ENCODE measurements at regions not wholly inside any gene's neighbourhood (a gene's known extent, or its start where the extent isn't known, plus 50 kb on each side); places are given as distances from the start of the nearest gene placed in this dataset.

DNA sequence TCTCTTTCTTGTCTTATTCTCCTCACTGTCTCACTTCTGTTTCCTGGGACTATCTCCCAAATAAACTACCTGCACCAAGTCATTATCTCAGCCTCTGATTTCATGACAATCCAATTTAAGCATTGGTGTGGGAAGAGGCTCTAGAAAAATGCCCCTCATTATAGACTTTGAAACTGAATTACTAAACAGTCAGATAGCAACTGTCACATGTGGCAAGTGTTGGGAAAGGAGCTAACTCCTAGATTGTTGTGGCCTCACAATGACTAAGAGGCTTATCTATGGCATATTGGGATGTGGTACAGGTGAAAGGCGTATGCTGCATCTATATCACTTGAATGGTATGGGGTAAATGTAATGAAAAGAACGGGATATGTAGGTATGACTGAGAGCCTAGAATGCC, 103.5 kb upstream of the CCDC54 start:
- H3K36me3 Mint-ChIP-seq: no peaks in the 10 kb centered on the region
- Histone ChIP-seq H3K36me3 (ENCODE audit: control insufficient read depth in 2 of 2, extremely low read depth in 1 of 2, insufficient read depth in 1 of 2, low read length in 1 of 2) (no peaks in the 10 kb centered on the region), H3K4me1 (ENCODE audit: control insufficient read depth in 1 of 2, extremely low read depth in 1 of 2, insufficient read depth in 2 of 2, low read length in 2 of 2) (no peaks in the 10 kb centered on the region), H3K27me3 (replicated peaks in 1 of 2; ENCODE audit: control insufficient read depth in 2 of 2, extremely low read depth in 1 of 2, insufficient read depth in 2 of 2, low read length in 1 of 2) (no peaks in the 10 kb centered on the region), H3K27ac (ENCODE audit: low read length) (no peak overlapping the region), H3K9me3 (no peaks in the 10 kb centered on the region), H3K4me3 (ENCODE audit: control insufficient read depth in 1 of 2, extremely low read depth in 1 of 2, low read length in 1 of 2) (no peak overlapping the region)
- no peak for DNase-seq
- H3K9me3 Mint-ChIP-seq: no peaks in the 10 kb centered on the region
- CTCF ChIA-PET: interaction anchor here in 1 of 2 donors (1.0 to 3.0 kb wide), 3 partner anchors 11 to 1279 kb away, joined by 3 to 9 read pairs (median 4); no protein-coding TSS in a partner anchor
- no peak for ATAC-seq (replicated peaks in 1 of 4)
- no CpG with 5 or more reads among the region's 2 CpGs for WGBS (ENCODE audit: insufficient coverage)
- peaks cover 21 to 22% of the 10 kb centered on the region in 2 donors for H3K27me3 Mint-ChIP-seq
- no peak overlapping the region for H3K27ac Mint-ChIP-seq
- POLR2A ChIA-PET: no interaction called here
- H3K4me1 Mint-ChIP-seq: peaks cover 0 to 2% (median 0%) of the 10 kb centered on the region in 3 donors
- no peak overlapping the region for H3K4me3 Mint-ChIP-seq

DNA sequence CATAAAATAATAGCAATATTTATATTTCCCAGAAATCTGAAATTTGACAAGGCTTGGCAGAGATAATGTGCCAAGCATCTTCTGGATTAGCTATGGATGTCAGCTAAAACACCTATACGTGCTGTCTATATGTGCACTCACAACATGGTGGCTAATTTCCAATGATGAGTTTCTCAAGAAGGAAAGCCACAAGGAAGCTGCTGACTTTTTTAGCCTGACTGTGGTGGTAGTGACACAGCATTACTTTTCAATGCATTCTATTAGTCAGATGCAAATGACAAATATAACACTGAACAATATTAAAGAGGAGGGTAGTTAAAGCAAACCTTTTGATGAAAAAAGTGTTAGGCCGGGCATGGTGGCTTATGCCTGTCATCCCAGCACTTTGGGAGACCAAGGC, 101.7 kb upstream of the CCDC54 start:
- Mint-ChIP-seq H3K27me3 (peaks cover 21 to 22% of the 10 kb centered on the region in 2 donors), H3K9me3 (no peaks in the 10 kb centered on the region), H3K4me1 (peaks cover 0 to 2% (median 0%) of the 10 kb centered on the region in 3 donors), H3K4me3 (no peak overlapping the region), H3K36me3 (no peaks in the 10 kb centered on the region), H3K27ac (no peak overlapping the region)
- H3K4me1 ChIP-seq (ENCODE audit: control insufficient read depth in 1 of 2, extremely low read depth in 1 of 2, insufficient read depth in 2 of 2, low read length in 2 of 2): no peaks in the 10 kb centered on the region
- no peaks in the 10 kb centered on the region for H3K9me3 ChIP-seq
- DNase-seq (no peak), ATAC-seq (replicated peaks in 1 of 4) (no peak)
- H3K27ac ChIP-seq (ENCODE audit: low read length): no peak overlapping the region
- peaks cover 0 to 3% of the 10 kb centered on the region in 2 experiments for H3K27me3 ChIP-seq (replicated peaks in 1 of 2; ENCODE audit: control insufficient read depth in 2 of 2, extremely low read depth in 1 of 2, insufficient read depth in 2 of 2, low read length in 1 of 2)
- WGBS (ENCODE audit: insufficient coverage): 71% methylated on average over 1 of the region's 2 CpGs
- no peaks in the 10 kb centered on the region for H3K36me3 ChIP-seq (ENCODE audit: control insufficient read depth in 2 of 2, extremely low read depth in 1 of 2, insufficient read depth in 1 of 2, low read length in 1 of 2)
- no peak overlapping the region for H3K4me3 ChIP-seq (ENCODE audit: control insufficient read depth in 1 of 2, extremely low read depth in 1 of 2, low read length in 1 of 2)
- ChIA-PET CTCF (interaction anchor here (0.6 to 3.0 kb wide), 6 partner anchors 9 to 1938 kb away, joined by 3 to 9 read pairs (median 4); no protein-coding TSS in a partner anchor), POLR2A (no interaction called here)

DNA sequence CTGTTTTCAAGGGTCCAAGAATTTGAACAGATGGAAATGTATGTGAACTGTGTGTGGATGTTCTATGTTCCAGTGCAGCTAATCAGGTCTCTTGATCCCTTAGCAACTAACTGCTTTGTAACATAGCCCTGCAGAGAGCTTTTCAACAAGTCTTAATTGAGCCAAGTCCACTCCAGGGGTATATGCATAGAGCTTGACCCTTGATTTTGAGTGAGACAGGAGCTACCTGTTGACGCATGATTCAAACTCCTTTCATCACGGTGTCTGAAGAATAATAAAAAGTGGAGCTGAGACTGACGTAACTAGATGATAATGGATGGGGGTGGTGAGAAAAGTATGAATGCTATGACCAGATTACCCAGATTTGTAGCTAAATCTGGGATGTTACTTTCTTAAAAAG, 93.3 kb upstream of the CCDC54 start:
- H3K36me3 ChIP-seq (ENCODE audit: control insufficient read depth in 2 of 2, extremely low read depth in 1 of 2, insufficient read depth in 1 of 2, low read length in 1 of 2): no peaks in the 10 kb centered on the region
- Mint-ChIP-seq H3K4me1 (peaks cover 0 to 5% (median 0%) of the 10 kb centered on the region in 3 donors), H3K36me3 (no peaks in the 10 kb centered on the region), H3K9me3 (no peaks in the 10 kb centered on the region), H3K4me3 (no peak overlapping the region), H3K27ac (no peak overlapping the region), H3K27me3 (peaks cover 10 to 23% of the 10 kb centered on the region in 2 donors)
- H3K4me3 ChIP-seq (ENCODE audit: control insufficient read depth in 1 of 2, extremely low read depth in 1 of 2, low read length in 1 of 2): no peak overlapping the region
- H3K27me3 ChIP-seq (replicated peaks in 1 of 2; ENCODE audit: control insufficient read depth in 2 of 2, extremely low read depth in 1 of 2, insufficient read depth in 2 of 2, low read length in 1 of 2): peaks cover 0 to 3% of the 10 kb centered on the region in 2 experiments
- ATAC-seq (replicated peaks in 1 of 4) (no peak), DNase-seq (no peak)
- 75% methylated on average over 1 of the region's 3 CpGs for WGBS (ENCODE audit: insufficient coverage)
- no peak overlapping the region for H3K27ac ChIP-seq (ENCODE audit: low read length)
- H3K9me3 ChIP-seq: no peaks in the 10 kb centered on the region
- ChIA-PET POLR2A (no interaction called here), CTCF (interaction anchor here in 1 of 2 donors (1.2 to 1.9 kb wide), 2 partner anchors 9 to 12 kb away, joined by 7 to 9 read pairs; no protein-coding TSS in a partner anchor)
- no peaks in the 10 kb centered on the region for H3K4me1 ChIP-seq (ENCODE audit: control insufficient read depth in 1 of 2, extremely low read depth in 1 of 2, insufficient read depth in 2 of 2, low read length in 2 of 2)

DNA sequence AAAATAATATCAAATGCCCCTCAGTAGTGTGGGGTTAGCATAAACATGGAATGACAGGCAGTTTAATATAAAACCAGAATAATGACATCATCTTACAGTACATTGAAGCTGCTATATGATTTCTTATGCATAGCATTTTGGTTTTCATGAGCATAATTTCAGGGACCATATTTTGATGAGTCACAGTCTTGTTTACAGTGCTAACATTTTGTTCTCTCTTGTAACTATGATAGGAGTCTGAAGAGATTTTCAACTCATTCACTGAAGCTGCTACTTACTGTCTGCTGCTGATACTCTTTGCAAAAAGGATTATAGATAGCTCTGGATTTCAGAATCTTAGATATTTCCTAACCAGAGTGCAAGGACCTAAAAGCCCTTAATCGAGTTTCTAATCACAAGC, 92.6 kb upstream of the CCDC54 start:
- Histone ChIP-seq H3K4me1 (ENCODE audit: control insufficient read depth in 1 of 2, extremely low read depth in 1 of 2, insufficient read depth in 2 of 2, low read length in 2 of 2) (no peaks in the 10 kb centered on the region), H3K9me3 (no peaks in the 10 kb centered on the region), H3K27ac (ENCODE audit: low read length) (no peak overlapping the region), H3K36me3 (ENCODE audit: control insufficient read depth in 2 of 2, extremely low read depth in 1 of 2, insufficient read depth in 1 of 2, low read length in 1 of 2) (no peaks in the 10 kb centered on the region), H3K4me3 (ENCODE audit: control insufficient read depth in 1 of 2, extremely low read depth in 1 of 2, low read length in 1 of 2) (no peak overlapping the region), H3K27me3 (replicated peaks in 1 of 2; ENCODE audit: control insufficient read depth in 2 of 2, extremely low read depth in 1 of 2, insufficient read depth in 2 of 2, low read length in 1 of 2) (peaks cover 0 to 3% of the 10 kb centered on the region in 2 experiments)
- DNase-seq: no peak
- Mint-ChIP-seq H3K27ac (no peak overlapping the region), H3K4me1 (peaks cover 0 to 5% (median 0%) of the 10 kb centered on the region in 3 donors), H3K4me3 (no peak overlapping the region), H3K27me3 (peaks cover 10 to 23% of the 10 kb centered on the region in 2 donors), H3K9me3 (no peaks in the 10 kb centered on the region), H3K36me3 (no peaks in the 10 kb centered on the region)
- no CpG with 5 or more reads among the region's 1 CpG for WGBS (ENCODE audit: insufficient coverage)
- no peak for ATAC-seq (replicated peaks in 1 of 4)
- ChIA-PET CTCF (interaction anchor here (0.6 to 1.9 kb wide), 4 partner anchors 10 to 406 kb away, joined by 3 to 9 read pairs (median 6); no protein-coding TSS in a partner anchor), POLR2A (no interaction called here)

DNA sequence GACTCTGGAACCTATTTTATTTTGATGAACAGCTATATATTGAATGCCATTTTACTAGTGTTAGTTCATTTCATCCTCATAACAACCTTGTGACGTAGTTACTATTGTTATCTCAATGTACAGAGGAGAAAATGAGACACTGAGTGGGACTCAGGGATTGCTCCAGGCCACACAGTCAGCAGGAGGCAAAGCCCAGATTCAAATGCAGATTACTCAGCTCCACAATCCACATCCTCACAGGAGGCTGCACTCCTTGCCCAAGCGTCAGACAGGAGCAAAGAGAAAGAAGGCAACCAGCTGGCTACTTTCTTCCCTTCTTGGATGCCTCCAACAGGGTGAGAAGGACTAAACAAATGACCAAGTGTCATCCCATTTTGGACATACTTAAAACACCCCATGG, 92.0 kb upstream of the CCDC54 start:
- Mint-ChIP-seq H3K27ac (no peak overlapping the region), H3K9me3 (no peaks in the 10 kb centered on the region), H3K4me3 (no peak overlapping the region), H3K4me1 (peaks cover 0 to 5% (median 0%) of the 10 kb centered on the region in 3 donors), H3K36me3 (no peaks in the 10 kb centered on the region), H3K27me3 (peaks cover 10 to 23% of the 10 kb centered on the region in 2 donors)
- Histone ChIP-seq H3K4me3 (ENCODE audit: control insufficient read depth in 1 of 2, extremely low read depth in 1 of 2, low read length in 1 of 2) (no peak overlapping the region), H3K4me1 (ENCODE audit: control insufficient read depth in 1 of 2, extremely low read depth in 1 of 2, insufficient read depth in 2 of 2, low read length in 2 of 2) (no peaks in the 10 kb centered on the region), H3K27me3 (replicated peaks in 1 of 2; ENCODE audit: control insufficient read depth in 2 of 2, extremely low read depth in 1 of 2, insufficient read depth in 2 of 2, low read length in 1 of 2) (peaks cover 0 to 1% of the 10 kb centered on the region in 2 experiments), H3K27ac (ENCODE audit: low read length) (no peak overlapping the region), H3K9me3 (no peaks in the 10 kb centered on the region), H3K36me3 (ENCODE audit: control insufficient read depth in 2 of 2, extremely low read depth in 1 of 2, insufficient read depth in 1 of 2, low read length in 1 of 2) (no peaks in the 10 kb centered on the region)
- ATAC-seq (replicated peaks in 1 of 4): no peak
- CTCF ChIA-PET: interaction anchor here (0.6 to 1.9 kb wide), 3 partner anchors 10 to 405 kb away, joined by 3 to 9 read pairs (median 4); no protein-coding TSS in a partner anchor
- POLR2A ChIA-PET: no interaction called here
- no peak for DNase-seq
- WGBS (ENCODE audit: insufficient coverage): 86% methylated on average over 1 of the region's 2 CpGs

DNA sequence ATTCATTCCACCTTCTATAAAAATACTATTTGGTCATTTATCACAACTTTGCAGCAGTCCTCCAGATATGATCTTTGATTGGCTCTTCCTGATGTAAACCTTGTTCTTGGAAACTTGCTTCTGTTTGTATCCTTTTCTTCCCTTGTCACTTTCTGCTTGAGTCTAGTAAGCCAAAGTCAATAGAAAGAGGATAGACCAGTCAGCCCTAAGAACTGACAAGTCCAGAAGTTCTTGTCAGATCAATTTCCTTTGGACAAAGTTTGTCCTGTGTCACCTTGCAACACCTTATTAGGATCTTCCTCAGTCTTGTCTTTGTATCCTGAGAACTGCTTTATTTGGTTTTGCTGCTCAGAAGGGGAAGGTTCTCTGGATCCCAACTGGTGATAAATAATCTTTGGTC, 87.9 kb upstream of the CCDC54 start:
- no peak overlapping the region for H3K27ac ChIP-seq (ENCODE audit: low read length)
- POLR2A ChIA-PET: no interaction called here
- DNase-seq (no peak), ATAC-seq (replicated peaks in 1 of 4) (no peak)
- Mint-ChIP-seq H3K27ac (no peak overlapping the region), H3K4me3 (no peak overlapping the region), H3K9me3 (no peaks in the 10 kb centered on the region), H3K4me1 (no peaks in the 10 kb centered on the region), H3K36me3 (no peaks in the 10 kb centered on the region), H3K27me3 (peaks cover 4 to 8% of the 10 kb centered on the region in 2 donors)
- H3K36me3 ChIP-seq (ENCODE audit: control insufficient read depth in 2 of 2, extremely low read depth in 1 of 2, insufficient read depth in 1 of 2, low read length in 1 of 2): no peaks in the 10 kb centered on the region
- no peaks in the 10 kb centered on the region for H3K9me3 ChIP-seq
- no peak overlapping the region for H3K4me3 ChIP-seq (ENCODE audit: control insufficient read depth in 1 of 2, extremely low read depth in 1 of 2, low read length in 1 of 2)
- no peaks in the 10 kb centered on the region for H3K4me1 ChIP-seq (ENCODE audit: control insufficient read depth in 1 of 2, extremely low read depth in 1 of 2, insufficient read depth in 2 of 2, low read length in 2 of 2)
- CTCF ChIA-PET: no interaction called here
- no peaks in the 10 kb centered on the region for H3K27me3 ChIP-seq (replicated peaks in 1 of 2; ENCODE audit: control insufficient read depth in 2 of 2, extremely low read depth in 1 of 2, insufficient read depth in 2 of 2, low read length in 1 of 2)

DNA sequence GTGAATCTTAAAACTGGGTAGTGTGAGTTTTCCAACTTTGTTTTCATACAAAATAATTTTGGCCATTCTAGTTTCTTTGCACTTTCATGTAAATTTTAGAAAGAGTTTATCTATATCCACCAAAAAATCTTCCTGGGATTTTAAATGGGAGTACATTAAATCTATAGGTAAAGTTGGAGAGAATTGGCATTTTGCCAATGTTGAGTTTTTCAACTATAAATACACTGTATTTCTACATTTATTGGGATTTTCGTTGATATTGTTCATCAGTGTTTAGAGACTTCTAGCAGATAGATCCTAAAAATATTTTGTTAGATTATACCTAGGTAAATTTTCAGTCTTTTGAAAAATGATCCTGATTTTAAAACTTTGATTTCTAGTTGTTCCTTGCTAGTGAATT, 83.1 kb upstream of the CCDC54 start:
- DNase-seq: no peak
- ATAC-seq (replicated peaks in 1 of 4): no peak
- no peaks in the 10 kb centered on the region for H3K27me3 ChIP-seq (replicated peaks in 1 of 2; ENCODE audit: control insufficient read depth in 2 of 2, extremely low read depth in 1 of 2, insufficient read depth in 2 of 2, low read length in 1 of 2)
- H3K9me3 Mint-ChIP-seq: peaks cover 0 to 14% (median 3%) of the 10 kb centered on the region in 3 donors
- no peak overlapping the region for H3K4me3 ChIP-seq (ENCODE audit: control insufficient read depth in 1 of 2, extremely low read depth in 1 of 2, low read length in 1 of 2)
- H3K4me1 Mint-ChIP-seq: no peaks in the 10 kb centered on the region
- H3K27ac ChIP-seq (ENCODE audit: low read length): no peak overlapping the region
- no peaks in the 10 kb centered on the region for H3K36me3 Mint-ChIP-seq
- peaks cover 0 to 3% of the 10 kb centered on the region in 2 donors for H3K27me3 Mint-ChIP-seq
- H3K9me3 ChIP-seq: no peaks in the 10 kb centered on the region
- no peak overlapping the region for H3K4me3 Mint-ChIP-seq
- H3K4me1 ChIP-seq (ENCODE audit: control insufficient read depth in 1 of 2, extremely low read depth in 1 of 2, insufficient read depth in 2 of 2, low read length in 2 of 2): no peaks in the 10 kb centered on the region
- H3K36me3 ChIP-seq (ENCODE audit: control insufficient read depth in 2 of 2, extremely low read depth in 1 of 2, insufficient read depth in 1 of 2, low read length in 1 of 2): no peaks in the 10 kb centered on the region
- no peak overlapping the region for H3K27ac Mint-ChIP-seq
- CTCF ChIA-PET: no interaction called here
- POLR2A ChIA-PET: no interaction called here
- no CpG with 5 or more reads among the region's 1 CpG for WGBS (ENCODE audit: insufficient coverage)
